A549 (cell line): ENCODE measurements at regions not wholly inside any gene's neighbourhood (a gene's known extent, or its start where the extent isn't known, plus 50 kb on each side); places are given as distances from the start of the nearest gene placed in this dataset.

Experiments
- CEBPB ChIP-seq, 2 experiments: fragments of >200 bp in 1 of 2; sonication (Bioruptor Twin) in 1 of 2; formaldehyde crosslinking in 1 of 2; IDR thresholded peaks; 2 replicates each; pipeline ENCODE4 v1.6.1; 2012 to 2016
- JUN ChIP-seq, 2 experiments: fragments of >200 bp; sonication (Bioruptor Twin); formaldehyde crosslinking; IDR thresholded peaks; 2 replicates in 1 of 2; 3 replicates in 1 of 2; pipeline ENCODE4 v1.6.1; 2016 to 2017
- KDM1A ChIP-seq: fragments of 200-600 bp; sonication (generic); IDR thresholded peaks from 2 replicates; pipeline ENCODE4 v1.6.1; 2016; ENCODE audit warnings: low read depth, mild to moderate bottlenecking
- TF ChIP-seq, protein P1 (sequence below): fragments of >200 bp; sonication (Bioruptor Twin); formaldehyde crosslinking; IDR thresholded peaks from 3 replicates; pipeline ENCODE4 v1.5.1; 2016
- TF ChIP-seq, protein P2 (sequence below): fragments of 450-650 bp; IDR thresholded peaks from 2 replicates; pipeline ENCODE4 v1.6.1; 2014; ENCODE audit warnings: antibody characterized with exemption
- TF ChIP-seq, protein P3 (sequence below): fragments of 200-600 bp; sonication (generic); IDR thresholded peaks from 2 replicates; pipeline ENCODE4 v1.6.1; 2016; ENCODE audit warnings: antibody characterized with exemption, mild to moderate bottlenecking, moderate library complexity

GRCh38 chr7:65609131-65609530 lies 235.5 kb downstream of the ZNF92 start:
- TF ChIP-seq, protein P1, sequence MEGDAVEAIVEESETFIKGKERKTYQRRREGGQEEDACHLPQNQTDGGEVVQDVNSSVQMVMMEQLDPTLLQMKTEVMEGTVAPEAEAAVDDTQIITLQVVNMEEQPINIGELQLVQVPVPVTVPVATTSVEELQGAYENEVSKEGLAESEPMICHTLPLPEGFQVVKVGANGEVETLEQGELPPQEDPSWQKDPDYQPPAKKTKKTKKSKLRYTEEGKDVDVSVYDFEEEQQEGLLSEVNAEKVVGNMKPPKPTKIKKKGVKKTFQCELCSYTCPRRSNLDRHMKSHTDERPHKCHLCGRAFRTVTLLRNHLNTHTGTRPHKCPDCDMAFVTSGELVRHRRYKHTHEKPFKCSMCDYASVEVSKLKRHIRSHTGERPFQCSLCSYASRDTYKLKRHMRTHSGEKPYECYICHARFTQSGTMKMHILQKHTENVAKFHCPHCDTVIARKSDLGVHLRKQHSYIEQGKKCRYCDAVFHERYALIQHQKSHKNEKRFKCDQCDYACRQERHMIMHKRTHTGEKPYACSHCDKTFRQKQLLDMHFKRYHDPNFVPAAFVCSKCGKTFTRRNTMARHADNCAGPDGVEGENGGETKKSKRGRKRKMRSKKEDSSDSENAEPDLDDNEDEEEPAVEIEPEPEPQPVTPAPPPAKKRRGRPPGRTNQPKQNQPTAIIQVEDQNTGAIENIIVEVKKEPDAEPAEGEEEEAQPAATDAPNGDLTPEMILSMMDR, result no peak
- TF ChIP-seq, protein P2, sequence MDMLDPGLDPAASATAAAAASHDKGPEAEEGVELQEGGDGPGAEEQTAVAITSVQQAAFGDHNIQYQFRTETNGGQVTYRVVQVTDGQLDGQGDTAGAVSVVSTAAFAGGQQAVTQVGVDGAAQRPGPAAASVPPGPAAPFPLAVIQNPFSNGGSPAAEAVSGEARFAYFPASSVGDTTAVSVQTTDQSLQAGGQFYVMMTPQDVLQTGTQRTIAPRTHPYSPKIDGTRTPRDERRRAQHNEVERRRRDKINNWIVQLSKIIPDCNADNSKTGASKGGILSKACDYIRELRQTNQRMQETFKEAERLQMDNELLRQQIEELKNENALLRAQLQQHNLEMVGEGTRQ, result no peak
- TF ChIP-seq CEBPB (IDR thresholded peaks at IDR 0.05) (no peak), KDM1A (no peak), JUN (IDR thresholded peaks at IDR 0.05) (no peak)
- TF ChIP-seq, protein P3, sequence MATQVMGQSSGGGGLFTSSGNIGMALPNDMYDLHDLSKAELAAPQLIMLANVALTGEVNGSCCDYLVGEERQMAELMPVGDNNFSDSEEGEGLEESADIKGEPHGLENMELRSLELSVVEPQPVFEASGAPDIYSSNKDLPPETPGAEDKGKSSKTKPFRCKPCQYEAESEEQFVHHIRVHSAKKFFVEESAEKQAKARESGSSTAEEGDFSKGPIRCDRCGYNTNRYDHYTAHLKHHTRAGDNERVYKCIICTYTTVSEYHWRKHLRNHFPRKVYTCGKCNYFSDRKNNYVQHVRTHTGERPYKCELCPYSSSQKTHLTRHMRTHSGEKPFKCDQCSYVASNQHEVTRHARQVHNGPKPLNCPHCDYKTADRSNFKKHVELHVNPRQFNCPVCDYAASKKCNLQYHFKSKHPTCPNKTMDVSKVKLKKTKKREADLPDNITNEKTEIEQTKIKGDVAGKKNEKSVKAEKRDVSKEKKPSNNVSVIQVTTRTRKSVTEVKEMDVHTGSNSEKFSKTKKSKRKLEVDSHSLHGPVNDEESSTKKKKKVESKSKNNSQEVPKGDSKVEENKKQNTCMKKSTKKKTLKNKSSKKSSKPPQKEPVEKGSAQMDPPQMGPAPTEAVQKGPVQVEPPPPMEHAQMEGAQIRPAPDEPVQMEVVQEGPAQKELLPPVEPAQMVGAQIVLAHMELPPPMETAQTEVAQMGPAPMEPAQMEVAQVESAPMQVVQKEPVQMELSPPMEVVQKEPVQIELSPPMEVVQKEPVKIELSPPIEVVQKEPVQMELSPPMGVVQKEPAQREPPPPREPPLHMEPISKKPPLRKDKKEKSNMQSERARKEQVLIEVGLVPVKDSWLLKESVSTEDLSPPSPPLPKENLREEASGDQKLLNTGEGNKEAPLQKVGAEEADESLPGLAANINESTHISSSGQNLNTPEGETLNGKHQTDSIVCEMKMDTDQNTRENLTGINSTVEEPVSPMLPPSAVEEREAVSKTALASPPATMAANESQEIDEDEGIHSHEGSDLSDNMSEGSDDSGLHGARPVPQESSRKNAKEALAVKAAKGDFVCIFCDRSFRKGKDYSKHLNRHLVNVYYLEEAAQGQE, result no peak
